ENCODE measurements at regions not wholly inside any gene's neighbourhood (a gene's known extent, or its start where the extent isn't known, plus 50 kb on each side); places are given as distances from the start of the nearest gene placed in this dataset.

- no peak for TF ChIP-seq CBFB (CRISPR knock-in tag; IDR thresholded peaks at IDR 0.05; ENCODE audit: low read depth)
- TF ChIP-seq TEAD4 (CRISPR knock-in tag; IDR thresholded peaks at IDR 0.05) = no peak
- TF ChIP-seq JUN (CRISPR knock-in tag; IDR thresholded peaks at IDR 0.05) = no peak
- TF ChIP-seq, protein P1, sequence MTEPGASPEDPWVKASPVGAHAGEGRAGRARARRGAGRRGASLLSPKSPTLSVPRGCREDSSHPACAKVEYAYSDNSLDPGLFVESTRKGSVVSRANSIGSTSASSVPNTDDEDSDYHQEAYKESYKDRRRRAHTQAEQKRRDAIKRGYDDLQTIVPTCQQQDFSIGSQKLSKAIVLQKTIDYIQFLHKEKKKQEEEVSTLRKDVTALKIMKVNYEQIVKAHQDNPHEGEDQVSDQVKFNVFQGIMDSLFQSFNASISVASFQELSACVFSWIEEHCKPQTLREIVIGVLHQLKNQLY (CRISPR knock-in tag; IDR thresholded peaks at IDR 0.05) = no peak
- TF ChIP-seq FOXJ3 (CRISPR knock-in tag; IDR thresholded peaks at IDR 0.05; ENCODE audit: borderline replicate concordance) = no peak
- TF ChIP-seq, protein P2, sequence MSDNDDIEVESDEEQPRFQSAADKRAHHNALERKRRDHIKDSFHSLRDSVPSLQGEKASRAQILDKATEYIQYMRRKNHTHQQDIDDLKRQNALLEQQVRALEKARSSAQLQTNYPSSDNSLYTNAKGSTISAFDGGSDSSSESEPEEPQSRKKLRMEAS (CRISPR knock-in tag; IDR thresholded peaks at IDR 0.05) = no peak
- TF ChIP-seq, protein P3, sequence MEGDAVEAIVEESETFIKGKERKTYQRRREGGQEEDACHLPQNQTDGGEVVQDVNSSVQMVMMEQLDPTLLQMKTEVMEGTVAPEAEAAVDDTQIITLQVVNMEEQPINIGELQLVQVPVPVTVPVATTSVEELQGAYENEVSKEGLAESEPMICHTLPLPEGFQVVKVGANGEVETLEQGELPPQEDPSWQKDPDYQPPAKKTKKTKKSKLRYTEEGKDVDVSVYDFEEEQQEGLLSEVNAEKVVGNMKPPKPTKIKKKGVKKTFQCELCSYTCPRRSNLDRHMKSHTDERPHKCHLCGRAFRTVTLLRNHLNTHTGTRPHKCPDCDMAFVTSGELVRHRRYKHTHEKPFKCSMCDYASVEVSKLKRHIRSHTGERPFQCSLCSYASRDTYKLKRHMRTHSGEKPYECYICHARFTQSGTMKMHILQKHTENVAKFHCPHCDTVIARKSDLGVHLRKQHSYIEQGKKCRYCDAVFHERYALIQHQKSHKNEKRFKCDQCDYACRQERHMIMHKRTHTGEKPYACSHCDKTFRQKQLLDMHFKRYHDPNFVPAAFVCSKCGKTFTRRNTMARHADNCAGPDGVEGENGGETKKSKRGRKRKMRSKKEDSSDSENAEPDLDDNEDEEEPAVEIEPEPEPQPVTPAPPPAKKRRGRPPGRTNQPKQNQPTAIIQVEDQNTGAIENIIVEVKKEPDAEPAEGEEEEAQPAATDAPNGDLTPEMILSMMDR (IDR thresholded peaks at IDR 0.05) = no peak
- TF ChIP-seq TCF7 (CRISPR knock-in tag; IDR thresholded peaks at IDR 0.05; ENCODE audit: low read depth) = no peak
- TF ChIP-seq, protein P4, sequence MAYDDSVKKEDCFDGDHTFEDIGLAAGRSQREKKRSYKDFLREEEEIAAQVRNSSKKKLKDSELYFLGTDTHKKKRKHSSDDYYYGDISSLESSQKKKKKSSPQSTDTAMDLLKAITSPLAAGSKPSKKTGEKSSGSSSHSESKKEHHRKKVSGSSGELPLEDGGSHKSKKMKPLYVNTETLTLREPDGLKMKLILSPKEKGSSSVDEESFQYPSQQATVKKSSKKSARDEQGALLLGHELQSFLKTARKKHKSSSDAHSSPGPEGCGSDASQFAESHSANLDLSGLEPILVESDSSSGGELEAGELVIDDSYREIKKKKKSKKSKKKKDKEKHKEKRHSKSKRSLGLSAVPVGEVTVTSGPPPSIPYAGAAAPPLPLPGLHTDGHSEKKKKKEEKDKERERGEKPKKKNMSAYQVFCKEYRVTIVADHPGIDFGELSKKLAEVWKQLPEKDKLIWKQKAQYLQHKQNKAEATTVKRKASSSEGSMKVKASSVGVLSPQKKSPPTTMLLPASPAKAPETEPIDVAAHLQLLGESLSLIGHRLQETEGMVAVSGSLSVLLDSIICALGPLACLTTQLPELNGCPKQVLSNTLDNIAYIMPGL (CRISPR knock-in tag; IDR thresholded peaks at IDR 0.05) = no peak
- TF ChIP-seq ESRRA (CRISPR knock-in tag; IDR thresholded peaks at IDR 0.05; ENCODE audit: borderline replicate concordance) = no peak
- TF ChIP-seq ZNF423 (CRISPR knock-in tag; IDR thresholded peaks at IDR 0.05) = no peak
- TF ChIP-seq, protein P5, sequence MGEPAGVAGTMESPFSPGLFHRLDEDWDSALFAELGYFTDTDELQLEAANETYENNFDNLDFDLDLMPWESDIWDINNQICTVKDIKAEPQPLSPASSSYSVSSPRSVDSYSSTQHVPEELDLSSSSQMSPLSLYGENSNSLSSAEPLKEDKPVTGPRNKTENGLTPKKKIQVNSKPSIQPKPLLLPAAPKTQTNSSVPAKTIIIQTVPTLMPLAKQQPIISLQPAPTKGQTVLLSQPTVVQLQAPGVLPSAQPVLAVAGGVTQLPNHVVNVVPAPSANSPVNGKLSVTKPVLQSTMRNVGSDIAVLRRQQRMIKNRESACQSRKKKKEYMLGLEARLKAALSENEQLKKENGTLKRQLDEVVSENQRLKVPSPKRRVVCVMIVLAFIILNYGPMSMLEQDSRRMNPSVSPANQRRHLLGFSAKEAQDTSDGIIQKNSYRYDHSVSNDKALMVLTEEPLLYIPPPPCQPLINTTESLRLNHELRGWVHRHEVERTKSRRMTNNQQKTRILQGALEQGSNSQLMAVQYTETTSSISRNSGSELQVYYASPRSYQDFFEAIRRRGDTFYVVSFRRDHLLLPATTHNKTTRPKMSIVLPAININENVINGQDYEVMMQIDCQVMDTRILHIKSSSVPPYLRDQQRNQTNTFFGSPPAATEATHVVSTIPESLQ (CRISPR knock-in tag; IDR thresholded peaks at IDR 0.05) = no peak
These were observed 342.7 kb upstream of the RIOK2 start for GRCh38 chr5:97525780-97526179.

Data from WTC11 (cell line).